ENCODE measurements at regions not wholly inside any gene's neighbourhood (a gene's known extent, or its start where the extent isn't known, plus 50 kb on each side); places are given as distances from the start of the nearest gene placed in this dataset.

DNA sequence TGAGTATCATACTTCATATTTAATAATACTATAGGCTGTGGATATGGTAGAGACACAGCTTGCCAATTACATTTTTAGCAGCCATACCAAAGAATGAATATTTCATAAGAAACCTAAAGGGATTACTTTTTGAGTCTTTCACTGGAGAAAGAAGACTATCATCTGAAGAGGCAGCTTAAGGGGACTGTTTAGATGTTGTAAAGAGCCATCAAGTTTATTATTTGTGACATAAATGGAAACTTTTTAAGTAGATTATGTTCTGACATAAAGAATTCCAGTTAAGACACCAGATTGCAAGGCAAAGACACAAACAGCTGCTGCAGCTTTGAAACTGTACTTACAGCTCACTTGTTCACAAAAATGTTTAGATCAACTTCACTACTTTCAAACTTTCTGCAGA lies 429.4 kb downstream of the TFAP2A start:
- Mint-ChIP-seq H3K27ac (no peak overlapping the region), H3K4me1 (no peaks in the 10 kb centered on the region), H3K9me3 (peaks cover 7 to 12% of the 10 kb centered on the region in 2 experiments), H3K36me3 (ENCODE audit: insufficient read depth in 1 of 3, low read depth in 3 of 3) (peaks cover 0 to 6% (median 4%) of the 10 kb centered on the region in 3 experiments; a peak in 4 of 7 replicates), H3K27me3 (ENCODE audit: low read depth) (no peaks in the 10 kb centered on the region), H3K4me3 (no peak overlapping the region)
- Histone ChIP-seq H3K18ac (ENCODE audit: insufficient read length, low read depth, low read length) (no peak overlapping the region), H3K9ac (ENCODE audit: extremely low read depth, insufficient read length, low read length) (no peak overlapping the region), H3K4me1 (ENCODE audit: insufficient read depth, low read length) (no peaks in the 10 kb centered on the region), H2AK5ac (ENCODE audit: insufficient read length, low read length) (no peak overlapping the region), H3K9me3 (ENCODE audit: control insufficient read depth, low read depth, low read length) (no peaks in the 10 kb centered on the region), H3K79me2 (ENCODE audit: insufficient read depth, low read length) (no peaks in the 10 kb centered on the region), H4K5ac (ENCODE audit: insufficient read length, low read depth, low read length) (no peak overlapping the region), H3K14ac (ENCODE audit: insufficient read depth, low read length) (no peak overlapping the region), H3K23ac (ENCODE audit: insufficient read length, low read depth, low read length) (no peak overlapping the region), H3K27me3 (ENCODE audit: insufficient read depth, low read length) (no peaks in the 10 kb centered on the region), H3K79me1 (ENCODE audit: insufficient read depth, low read depth, low read length, poor library complexity, severe bottlenecking) (no peaks in the 10 kb centered on the region), H3T11ph (ENCODE audit: low read length) (no peak overlapping the region), H2BK20ac (ENCODE audit: low read depth, low read length, poor library complexity, severe bottlenecking) (no peak overlapping the region), H4K91ac (ENCODE audit: insufficient read length, low read depth, low read length) (no peak overlapping the region), H3K23me2 (ENCODE audit: insufficient read length, low read depth, low read length, poor library complexity, severe bottlenecking) (no peaks in the 10 kb centered on the region), H4K20me1 (ENCODE audit: control insufficient read depth, insufficient read depth, insufficient read length) (no peaks in the 10 kb centered on the region), H2AFZ (ENCODE audit: low read length) (no peak overlapping the region), H3K4ac (ENCODE audit: low read depth, low read length) (no peak overlapping the region), H3K56ac (ENCODE audit: insufficient read length, low read depth, low read length) (no peak overlapping the region), H3K27ac (ENCODE audit: insufficient read length, low read depth, low read length) (no peak overlapping the region), H3K4me2 (ENCODE audit: insufficient read depth, insufficient read length, low read length) (no peak overlapping the region), H2BK12ac (ENCODE audit: insufficient read length, low read depth, low read length) (no peak overlapping the region), H2BK15ac (ENCODE audit: low read depth, low read length) (no peak overlapping the region), H2BK120ac (ENCODE audit: low read depth, low read length, poor library complexity, severe bottlenecking) (no peak overlapping the region), H2BK5ac (ENCODE audit: insufficient read length, low read length) (no peak overlapping the region), H4K8ac (replicated peaks; ENCODE audit: insufficient read length, low read depth, low read length) (no peak overlapping the region)
- TF ChIP-seq, protein P1, sequence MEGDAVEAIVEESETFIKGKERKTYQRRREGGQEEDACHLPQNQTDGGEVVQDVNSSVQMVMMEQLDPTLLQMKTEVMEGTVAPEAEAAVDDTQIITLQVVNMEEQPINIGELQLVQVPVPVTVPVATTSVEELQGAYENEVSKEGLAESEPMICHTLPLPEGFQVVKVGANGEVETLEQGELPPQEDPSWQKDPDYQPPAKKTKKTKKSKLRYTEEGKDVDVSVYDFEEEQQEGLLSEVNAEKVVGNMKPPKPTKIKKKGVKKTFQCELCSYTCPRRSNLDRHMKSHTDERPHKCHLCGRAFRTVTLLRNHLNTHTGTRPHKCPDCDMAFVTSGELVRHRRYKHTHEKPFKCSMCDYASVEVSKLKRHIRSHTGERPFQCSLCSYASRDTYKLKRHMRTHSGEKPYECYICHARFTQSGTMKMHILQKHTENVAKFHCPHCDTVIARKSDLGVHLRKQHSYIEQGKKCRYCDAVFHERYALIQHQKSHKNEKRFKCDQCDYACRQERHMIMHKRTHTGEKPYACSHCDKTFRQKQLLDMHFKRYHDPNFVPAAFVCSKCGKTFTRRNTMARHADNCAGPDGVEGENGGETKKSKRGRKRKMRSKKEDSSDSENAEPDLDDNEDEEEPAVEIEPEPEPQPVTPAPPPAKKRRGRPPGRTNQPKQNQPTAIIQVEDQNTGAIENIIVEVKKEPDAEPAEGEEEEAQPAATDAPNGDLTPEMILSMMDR (conservative IDR thresholded peaks at IDR 0.05) = no peak
- DNase-seq = no peak

Data from H9 (cell line).